ENCODE measurements at regions not wholly inside any gene's neighbourhood (a gene's known extent, or its start where the extent isn't known, plus 50 kb on each side); places are given as distances from the start of the nearest gene placed in this dataset.
"Not testable (repeated sequence)": the region's sequence is repeated elsewhere in the genome, so short reads cannot be mapped to it uniquely, and the experiment has no call there.

GRCh38 chr6:6414931-6415330, 94.5 kb upstream of the F13A1 start:
- no peak for DNase-seq

- DNase-seq = no peak
These were observed 97.0 kb upstream of the F13A1 start for GRCh38 chr6:6417475-6417874.

- DNase-seq = no peak
These were observed 98.0 kb upstream of the F13A1 start for GRCh38 chr6:6418421-6418820.

GRCh38 chr6:6420107-6420506, 99.6 kb upstream of the F13A1 start:
- no peak for DNase-seq

- no peak for DNase-seq
These were observed 113.7 kb upstream of the F13A1 start for GRCh38 chr6:6434151-6434550.

- no peak for DNase-seq
These were observed 114.3 kb upstream of the F13A1 start for GRCh38 chr6:6434723-6435122.

- DNase-seq = no peak
These were observed 115.9 kb upstream of the F13A1 start for GRCh38 chr6:6436366-6436765.

GRCh38 chr6:6436946-6437345, 116.5 kb upstream of the F13A1 start:
- no peak for DNase-seq

- no peak for DNase-seq
These were observed 117.8 kb upstream of the F13A1 start for GRCh38 chr6:6438286-6438685.

- no peak for DNase-seq
These were observed 119.3 kb upstream of the F13A1 start for GRCh38 chr6:6439778-6440177.

GRCh38 chr6:6452002-6452401, 131.5 kb upstream of the F13A1 start:
- no peak for DNase-seq

GRCh38 chr6:6453186-6453585, 132.7 kb upstream of the F13A1 start:
- DNase-seq = no peak

GRCh38 chr6:6455272-6455671, 133.2 kb upstream of the LY86 start:
- no peak for DNase-seq

- no peak for DNase-seq
These were observed 130.3 kb upstream of the LY86 start for GRCh38 chr6:6458172-6458571.

GRCh38 chr6:6459963-6460362, 128.6 kb upstream of the LY86 start:
- DNase-seq = not testable (repeated sequence)

GRCh38 chr6:6460416-6460815, 128.1 kb upstream of the LY86 start:
- DNase-seq = no peak

- DNase-seq = no peak
These were observed 127.4 kb upstream of the LY86 start for GRCh38 chr6:6461138-6461537.

GRCh38 chr6:6466967-6467761, 121.4 kb upstream of the LY86 start:
- peak; percentile 92 for DNase-seq

- DNase-seq = no peak
These were observed 119.4 kb upstream of the LY86 start for GRCh38 chr6:6469074-6469473.

- DNase-seq = no peak
These were observed 118.4 kb upstream of the LY86 start for GRCh38 chr6:6470123-6470522.

GRCh38 chr6:6471276-6471675, 117.2 kb upstream of the LY86 start:
- DNase-seq = no peak

GRCh38 chr6:6474170-6474920, 114.2 kb upstream of the LY86 start:
- no peak for DNase-seq

GRCh38 chr6:6479785-6480184, 108.7 kb upstream of the LY86 start:
- DNase-seq = no peak

GRCh38 chr6:6482256-6482655, 106.3 kb upstream of the LY86 start:
- no peak for DNase-seq

GRCh38 chr6:6483168-6483567, 105.4 kb upstream of the LY86 start:
- DNase-seq = no peak

All from DMS53 (cell line).